IMR-90 (cell line): ENCODE measurements at regions not wholly inside any gene's neighbourhood (a gene's known extent, or its start where the extent isn't known, plus 50 kb on each side); places are given as distances from the start of the nearest gene placed in this dataset.

Experiments used
- CEBPB ChIP-seq: IDR thresholded peaks from 2 replicates; pipeline ENCODE4 v1.6.1; 2012; ENCODE audit warnings: low read depth, low read length, improper control_type of control experiment
- CHD1 ChIP-seq: IDR thresholded peaks from 2 replicates; pipeline ENCODE4 v1.6.1; 2012; ENCODE audit warnings: low read depth, low read length, improper control_type of control experiment
- CTCF ChIP-seq: conservative IDR thresholded peaks from 2 replicates; pipeline ENCODE4 v1.5.1; 2012; ENCODE audit warnings: mild to moderate bottlenecking, low read depth, low read length, improper control_type of control experiment
- ELK1 ChIP-seq: fragments of 150-350 bp; IDR thresholded peaks from 2 replicates; pipeline ENCODE4 v1.6.1; 2016; ENCODE audit warnings: low read depth, mild to moderate bottlenecking, low read length, moderate library complexity, borderline replicate concordance
- FOS ChIP-seq: fragments of 150-350 bp; IDR thresholded peaks from 2 replicates; pipeline ENCODE4 v1.6.1; 2016; ENCODE audit warnings: low read depth, low read length
- MAFK ChIP-seq: IDR thresholded peaks from 2 replicates; pipeline ENCODE4 v1.6.1; 2012; ENCODE audit warnings: low read depth, low read length, improper control_type of control experiment
- POLR2A ChIP-seq: IDR thresholded peaks from 2 replicates; pipeline ENCODE4 v1.6.1; 2012; ENCODE audit warnings: mild to moderate bottlenecking, low read depth, low read length
- RAD21 ChIP-seq: IDR thresholded peaks from 2 replicates; pipeline ENCODE4 v1.6.1; 2012; ENCODE audit warnings: low read length, improper control_type of control experiment
- RFX5 ChIP-seq: IDR thresholded peaks from 2 replicates; pipeline ENCODE4 v1.8.0; 2012; ENCODE audit warnings: low read depth, mild to moderate bottlenecking, low read length, moderate library complexity
- SMC3 ChIP-seq: fragments of 150-350 bp; IDR thresholded peaks from 2 replicates; pipeline ENCODE4 v1.6.1; 2016; ENCODE audit warnings: low read depth, mild to moderate bottlenecking, antibody characterized with exemption, low read length, moderate library complexity
- USF2 ChIP-seq: fragments of 150-350 bp; IDR thresholded peaks from 2 replicates; pipeline ENCODE4 v1.6.1; 2017; ENCODE audit warnings: mild to moderate bottlenecking, antibody characterized with exemption, low read length, low read depth

GRCh38 chr16:18003033-18003432 lies 333.5 kb downstream of the NPIPA8 start:
- TF ChIP-seq CTCF (no peak), MAFK (no peak), CHD1 (no peak), POLR2A (no peak), ELK1 (no peak), SMC3 (no peak), CEBPB (no peak), USF2 (no peak), RFX5 (no peak), FOS (no peak), RAD21 (no peak)
